Upper lobe of left lung (tissue), 4 donors: ENCODE measurements at regions not wholly inside any gene's neighbourhood (a gene's known extent, or its start where the extent isn't known, plus 50 kb on each side); places are given as distances from the start of the nearest gene placed in this dataset.

ENCODE experiments used
- CTCF ChIP-seq, 6 experiments: fragments of 450-650 bp in 4 of 6; fragments of 200-600 bp in 2 of 6; sonication (generic) in 2 of 6; IDR thresholded peaks; one replicate each; pipeline ENCODE4 v1.5.1; 2016 to 2019; ENCODE audit warnings: antibody characterized with exemption in 6 of 6
- EP300 ChIP-seq, 4 donors: sonication (generic); formaldehyde crosslinking; IDR thresholded peaks; one replicate each; pipeline ENCODE4 v1.5.1; 2017; ENCODE audit warnings: antibody characterized with exemption in 4 of 4, control low read depth in 2 of 4
- POLR2A ChIP-seq, 4 donors: fragments of 450-650 bp; IDR thresholded peaks; one replicate each; pipeline ENCODE4 v1.5.1; 2016 to 2017; ENCODE audit warnings: antibody characterized with exemption in 4 of 4, mild to moderate bottlenecking in 2 of 4
- POLR2AphosphoS5 ChIP-seq, 2 donors: sonication (generic); formaldehyde crosslinking; IDR thresholded peaks; one replicate each; pipeline ENCODE4 v1.5.1; 2017; ENCODE audit warnings: antibody characterized with exemption in 2 of 2

- TF ChIP-seq CTCF (IDR thresholded peaks at IDR 0.05): no peak
- TF ChIP-seq POLR2AphosphoS5 (IDR thresholded peaks at IDR 0.05): no peak
- TF ChIP-seq POLR2A (IDR thresholded peaks at IDR 0.05): no peak
- no peak for TF ChIP-seq EP300 (IDR thresholded peaks at IDR 0.05)
These were observed 78.1 kb downstream of the BLID start for GRCh38 chr11:122037911-122038310.
